H1 (cell line): ENCODE measurements at regions not wholly inside any gene's neighbourhood (a gene's known extent, or its start where the extent isn't known, plus 50 kb on each side); places are given as distances from the start of the nearest gene placed in this dataset.

ENCODE experiments used
- CTCF ChIA-PET: fragments of 300-600 bp; sonication (Branson Sonifier 250); formaldehyde crosslinking; loops from one replicate; lab custom pipeline; 2021; ENCODE audit not compliant: partially characterized antibody; lab: Charles Lee
- POLR2A ChIA-PET: fragments of 300-600 bp; sonication (Branson Sonifier 250); formaldehyde crosslinking; loops from one replicate; lab custom pipeline; 2021; ENCODE audit warnings: inconsistent platforms; ENCODE audit not compliant: partially characterized antibody; lab: Charles Lee
- DNase-seq, 2 experiments: peaks; one replicate each; pipeline versions ENCODE4 v3.0.0 to v3.0.0-alpha.2; 2010 to 2022; ENCODE audit warnings: low spot score in 2 of 2, low read depth in 1 of 2, mixed read lengths in 1 of 2
- FAIRE-seq: peaks from 2 replicates; lab custom pipeline; 2011; peaks lifted over from hg19 to GRCh38; lab: Jason Lieb, UNC
- H2AFZ ChIP-seq: 2 replicates; pipeline ENCODE4 v1.8.1; 2012; ENCODE audit warnings: low read length, inconsistent platforms
- H2AK5ac ChIP-seq: 2 replicates; pipeline ENCODE4 v1.6.1; 2013; ENCODE audit warnings: low read depth, low read length
- H2BK120ac ChIP-seq: replicated peaks from 2 replicates; pipeline ENCODE3; 2013; ENCODE audit warnings: low read depth, low read length, inconsistent platforms
- H2BK12ac ChIP-seq: 2 replicates; pipeline ENCODE4 v1.6.1; 2013; ENCODE audit warnings: low read depth, low read length
- H2BK15ac ChIP-seq: 2 replicates; pipeline ENCODE4 v1.6.1; 2013; ENCODE audit warnings: low read length
- H2BK20ac ChIP-seq: 2 replicates; pipeline ENCODE4 v1.6.1; 2013; ENCODE audit warnings: low read length
- H2BK5ac ChIP-seq: 2 replicates; pipeline ENCODE4 v1.6.1; 2013; ENCODE audit warnings: low read depth, low read length
- H3K14ac ChIP-seq: 2 replicates; pipeline ENCODE4 v1.6.1; 2013; ENCODE audit warnings: inconsistent platforms; ENCODE audit not compliant: insufficient read length
- H3K18ac ChIP-seq: 2 replicates; pipeline ENCODE4 v1.6.1; 2013; ENCODE audit warnings: low read length; ENCODE audit errors: extremely low read depth
- H3K23ac ChIP-seq: 2 replicates; pipeline ENCODE4 v1.6.1; 2013; ENCODE audit warnings: inconsistent platforms; ENCODE audit not compliant: insufficient read length
- H3K23me2 ChIP-seq: 2 replicates; pipeline ENCODE4 v1.6.1; 2013; ENCODE audit warnings: low read depth, low read length
- H3K27ac ChIP-seq: 2 replicates; pipeline ENCODE4 v1.6.1; 2011; ENCODE audit warnings: low read depth, low read length, inconsistent platforms
- H3K27me3 ChIP-seq, 4 experiments: replicated peaks in 1 of 4; 1 replicate in 1 of 4; 2 replicates in 3 of 4; pipeline versions ENCODE4 v1.6.1 to v1.8.1; 2011 to 2013; ENCODE audit warnings: low read length in 3 of 4, mild to moderate bottlenecking in 3 of 4, inconsistent platforms in 2 of 4, mixed read lengths in 2 of 4, moderate library complexity in 1 of 4; ENCODE audit not compliant: control insufficient read depth in 3 of 4, insufficient read depth in 3 of 4; ENCODE audit errors: extremely low read depth in 1 of 4
- H3K36me3 ChIP-seq, 4 experiments: 2 replicates each; pipeline versions ENCODE4 v1.6.1 to v1.8.1; 2011 to 2013; ENCODE audit warnings: mild to moderate bottlenecking in 4 of 4, low read length in 3 of 4, moderate library complexity in 2 of 4, control low read depth in 1 of 4, inconsistent platforms in 1 of 4; ENCODE audit not compliant: insufficient read depth in 4 of 4, control insufficient read depth in 2 of 4
- H3K4ac ChIP-seq: replicated peaks from 2 replicates; pipeline ENCODE3; 2013; ENCODE audit warnings: low read length, low read depth, mixed read lengths, inconsistent platforms; ENCODE audit not compliant: insufficient read length
- H3K4me1 ChIP-seq, 4 experiments: replicated peaks in 1 of 4; 1 replicate in 1 of 4; 2 replicates in 3 of 4; pipeline versions ENCODE4 v1.6.1 to v1.8.1; 2011 to 2013; ENCODE audit warnings: low read length in 3 of 4, inconsistent platforms in 2 of 4, mixed read lengths in 1 of 4; ENCODE audit not compliant: insufficient read depth in 4 of 4, control insufficient read depth in 3 of 4
- H3K4me2 ChIP-seq, 2 experiments: 2 replicates each; pipeline versions ENCODE4 v1.6.1 to v1.8.1; 2011 to 2013; ENCODE audit warnings: low read depth in 2 of 2, low read length in 2 of 2, control low read depth in 1 of 2, inconsistent platforms in 1 of 2, mild to moderate bottlenecking in 1 of 2; ENCODE audit not compliant: insufficient read depth in 1 of 2
- H3K4me3 ChIP-seq, 4 experiments: fragments of 200-600, 300-600 bp in 1 of 4; sonication (generic), shearing (Covaris generic), sonication (Bioruptor Twin) in 1 of 4; 2 replicates each; pipeline versions ENCODE4 v1.5.1 to v1.8.1; 2011 to 2016; ENCODE audit warnings: low read length in 4 of 4, low read depth in 3 of 4, control low read depth in 2 of 4, inconsistent platforms in 2 of 4, mild to moderate bottlenecking in 2 of 4, mixed read lengths in 1 of 4, moderate library complexity in 1 of 4; ENCODE audit not compliant: insufficient read depth in 2 of 4; ENCODE audit errors: extremely low read depth in 1 of 4
- H3K56ac ChIP-seq: replicated peaks from 2 replicates; pipeline ENCODE3; 2013; ENCODE audit warnings: low read depth, mild to moderate bottlenecking, mixed read lengths, low read length, inconsistent platforms; ENCODE audit not compliant: insufficient read length
- H3K79me1 ChIP-seq: 2 replicates; pipeline ENCODE4 v1.6.1; 2013; ENCODE audit warnings: low read depth, low read length, control low read depth
- H3K79me2 ChIP-seq, 2 experiments: 2 replicates each; pipeline versions ENCODE4 v1.6.1 to v1.8.1; 2012 to 2013; ENCODE audit warnings: low read length in 2 of 2, mild to moderate bottlenecking in 2 of 2, inconsistent platforms in 1 of 2; ENCODE audit not compliant: insufficient read depth in 2 of 2, control insufficient read depth in 1 of 2
- H3K9ac ChIP-seq, 4 experiments: replicated peaks in 1 of 4; 1 replicate in 1 of 4; 2 replicates in 3 of 4; pipeline versions ENCODE4 v1.6.1 to v1.8.1; 2011 to 2013; ENCODE audit warnings: low read depth in 3 of 4, low read length in 3 of 4, control low read depth in 2 of 4, mild to moderate bottlenecking in 2 of 4, moderate library complexity in 2 of 4, inconsistent platforms in 1 of 4; ENCODE audit errors: extremely low read depth in 1 of 4
- H3K9me3 ChIP-seq, 2 experiments: 2 replicates each; pipeline versions ENCODE4 v1.6.1 to v1.8.1; 2012 to 2013; ENCODE audit warnings: mild to moderate bottlenecking in 2 of 2, moderate library complexity in 2 of 2, control low read depth in 1 of 2, inconsistent platforms in 1 of 2, low read depth in 1 of 2, low read length in 1 of 2, mixed read lengths in 1 of 2; ENCODE audit not compliant: insufficient read depth in 2 of 2
- H4K20me1 ChIP-seq, 2 experiments: replicated peaks in 1 of 2; 2 replicates each; pipeline versions ENCODE3 to v1.8.1; 2011 to 2013; ENCODE audit warnings: inconsistent platforms in 2 of 2, low read length in 2 of 2, mild to moderate bottlenecking in 1 of 2; ENCODE audit not compliant: insufficient read depth in 2 of 2, control insufficient read depth in 1 of 2
- H4K5ac ChIP-seq: 2 replicates; pipeline ENCODE4 v1.6.1; 2013; ENCODE audit warnings: low read length, low read depth, mixed read lengths, inconsistent platforms; ENCODE audit not compliant: insufficient read length
- H4K8ac ChIP-seq: 2 replicates; pipeline ENCODE4 v1.8.0; 2013; ENCODE audit warnings: mild to moderate bottlenecking, moderate library complexity, low read length, inconsistent platforms; ENCODE audit not compliant: insufficient read depth; ENCODE audit errors: extremely low read depth
- H4K91ac ChIP-seq: replicated peaks from 2 replicates; pipeline ENCODE3; 2013; ENCODE audit warnings: low read length, mixed read lengths, inconsistent platforms; ENCODE audit not compliant: insufficient read length
- BACH1 ChIP-seq: IDR thresholded peaks from 2 replicates; pipeline ENCODE4 v1.6.1; 2012; ENCODE audit warnings: low read length, improper control_type of control experiment
- CTCF ChIP-seq, 3 experiments: IDR thresholded peaks; 1 replicate in 2 of 3; 2 replicates in 1 of 3; pipeline versions ENCODE4 v1.5.1 to v1.6.1; 2011; ENCODE audit warnings: low read length in 3 of 3, mild to moderate bottlenecking in 3 of 3, inconsistent platforms in 2 of 3, low read depth in 1 of 3, moderate library complexity in 1 of 3; ENCODE audit not compliant: insufficient read depth in 1 of 3; ENCODE audit errors: control extremely low read depth in 1 of 3
- GABPA ChIP-seq: IDR thresholded peaks from 2 replicates; pipeline ENCODE4 v1.6.1; 2011; ENCODE audit warnings: mild to moderate bottlenecking, low read length, moderate library complexity, borderline replicate concordance; ENCODE audit not compliant: insufficient read depth
- GTF2F1 ChIP-seq: IDR thresholded peaks from 2 replicates; pipeline ENCODE4 v1.6.1; 2012; ENCODE audit warnings: low read depth, low read length, improper control_type of control experiment, borderline replicate concordance
- JUND ChIP-seq: IDR thresholded peaks from 2 replicates; pipeline ENCODE4 v1.6.1; 2011; ENCODE audit warnings: mild to moderate bottlenecking, improper control_type of control experiment, low read length
- PHF8 ChIP-seq: fragments of 200-600 bp; sonication (generic); conservative IDR thresholded peaks from 2 replicates; pipeline ENCODE4 v1.7.1; 2012; ENCODE audit warnings: low read depth, mild to moderate bottlenecking, inconsistent platforms, low read length, moderate library complexity
- RAD21 ChIP-seq, 2 experiments: IDR thresholded peaks in 1 of 2; conservative IDR thresholded peaks in 1 of 2; 2 replicates each; pipeline ENCODE4 v1.6.1; 2011; ENCODE audit warnings: low read depth in 2 of 2, low read length in 2 of 2, improper control_type of control experiment in 1 of 2, inconsistent platforms in 1 of 2, mild to moderate bottlenecking in 1 of 2, moderate library complexity in 1 of 2
- RNF2 ChIP-seq: fragments of 200-900, 300-1000 bp; sonication (generic); IDR thresholded peaks from 2 replicates; pipeline ENCODE4 v1.7.1; 2016; ENCODE audit warnings: borderline replicate concordance, low read depth, mild to moderate bottlenecking, antibody characterized with exemption, low read length; ENCODE audit not compliant: poor library complexity, severe bottlenecking; ENCODE audit errors: missing control alignments
- SP2 ChIP-seq: IDR thresholded peaks from 2 replicates; pipeline ENCODE4 v1.6.1; 2012; ENCODE audit warnings: mild to moderate bottlenecking, low read length, inconsistent platforms
- SRF ChIP-seq: IDR thresholded peaks from 2 replicates; pipeline ENCODE4 v1.6.1; 2011; ENCODE audit warnings: mild to moderate bottlenecking, low read depth, low read length, moderate library complexity
- TAF1 ChIP-seq: IDR thresholded peaks from 2 replicates; pipeline ENCODE4 v1.6.1; 2011; ENCODE audit warnings: mild to moderate bottlenecking, low read depth, low read length
- WGBS, 2 experiments: shearing (Covaris generic) in 1 of 2; methylation state at CpG; one replicate each; pipeline versions ENCODE4 v1.1.6 to v1.1.7; 2013 to 2015; ENCODE audit warnings: low lambda C conversion rate in 2 of 2, mixed read lengths in 2 of 2, inconsistent platforms in 1 of 2, low coverage in 1 of 2, missing lambda C conversion rate in 1 of 2; ENCODE audit not compliant: insufficient replicate concordance in 2 of 2, insufficient coverage in 1 of 2, insufficient read length in 1 of 2; ENCODE audit errors: extremely low coverage in 1 of 2, missing lambda C conversion rate in 1 of 2; 5-methylcytosine and 5-hydroxymethylcytosine counted together

GRCh38 chr15:69924531-69924930, 173.2 kb downstream of the TLE3 start:
- Histone ChIP-seq H3K14ac (no peak overlapping the region), H3K4me2 (no peak overlapping the region), H2AK5ac (no peak overlapping the region), H3K27me3 (no peaks in the 10 kb centered on the region), H3K9me3 (peaks cover 18 to 19% of the 10 kb centered on the region in 2 experiments), H3K4me1 (peaks cover 3 to 11% (median 7%) of the 10 kb centered on the region in 4 experiments; a peak in 6 of 7 replicates), H4K91ac (no peak overlapping the region), H3K79me1 (no peaks in the 10 kb centered on the region), H3K27ac (no peak overlapping the region), H3K23me2 (no peaks in the 10 kb centered on the region; the same call in 1 of the 2 replicates), H3K4me3 (no peak overlapping the region), H2AFZ (no peak overlapping the region), H3K23ac (no peak overlapping the region), H2BK120ac (no peak overlapping the region), H2BK12ac (no peak overlapping the region), H3K4ac (no peak overlapping the region), H3K56ac (no peak overlapping the region), H4K5ac (no peak overlapping the region), H3K18ac (no peak overlapping the region), H2BK15ac (no peak overlapping the region), H3K79me2 (no peaks in the 10 kb centered on the region), H2BK5ac (no peak overlapping the region), H3K36me3 (no peaks in the 10 kb centered on the region), H4K20me1 (no peaks in the 10 kb centered on the region), H2BK20ac (no peak overlapping the region), H3K9ac (no peak overlapping the region), H4K8ac (no peak overlapping the region)
- 90% methylated on average over 1 of the region's 1 CpG; no CpG with 5 or more reads in 1 of the 2 experiments for WGBS, 2 experiments
- POLR2A ChIA-PET, result no interaction called here
- CTCF ChIA-PET, result no interaction called here
- no peak for FAIRE-seq
- DNase-seq, result no peak
- TF ChIP-seq SRF (no peak), RAD21 (IDR thresholded peaks at IDR 0.05 in 1 of 2, conservative IDR thresholded peaks at IDR 0.05 in 1 of 2; ENCODE audit: low read depth in 2 of 2, low read length in 2 of 2) (no peak), PHF8 (no peak), JUND (no peak), GABPA (no peak), TAF1 (no peak), GTF2F1 (no peak), CTCF (IDR thresholded peaks at IDR 0.05; ENCODE audit: control extremely low read depth in 1 of 3, insufficient read depth in 1 of 3, low read depth in 1 of 3, low read length in 3 of 3) (no peak), BACH1 (no peak), RNF2 (no peak), SP2 (no peak)
